Colonic mucosa (tissue), 4 donors: ENCODE measurements at regions not wholly inside any gene's neighbourhood (a gene's known extent, or its start where the extent isn't known, plus 50 kb on each side); places are given as distances from the start of the nearest gene placed in this dataset.

Experiments used
- DNase-seq: peaks from one replicate; pipeline ENCODE4 v3.0.0-alpha.2; 2020
- H3K27ac ChIP-seq: fragments of 200-600 bp; one replicate; pipeline ENCODE4 v1.8.0; 2021
- H3K27me3 ChIP-seq: fragments of 200-600 bp; one replicate; pipeline ENCODE4 v1.8.0; 2021
- H3K36me3 ChIP-seq: fragments of 200-600 bp; one replicate; pipeline ENCODE4 v1.8.0; 2021
- H3K4me1 ChIP-seq: fragments of 200-600 bp; one replicate; pipeline ENCODE4 v1.8.0; 2021; ENCODE audit warnings: mild to moderate bottlenecking
- H3K4me3 ChIP-seq: fragments of 200-600 bp; one replicate; pipeline ENCODE4 v1.8.0; 2021
- H3K9ac ChIP-seq, 2 donors: one replicate each; pipeline ENCODE4 v1.7.0; 2013; ENCODE audit warnings: control low read depth in 2 of 2, low read depth in 2 of 2, low read length in 2 of 2
- H3K9me3 ChIP-seq: fragments of 200-600 bp; one replicate; pipeline ENCODE4 v1.8.0; 2021
- CTCF ChIP-seq: fragments of 200-600 bp; IDR thresholded peaks from one replicate; pipeline ENCODE4 v1.8.0; 2022; ENCODE audit warnings: antibody characterized with exemption, mild to moderate bottlenecking
- intact Hi-C: fragments of 100-400 bp; cut with DNase I; formaldehyde crosslinking; loops from one replicate; pipeline ENCODE4 v1.14.1; 2022
- donor health status: healthy.
- donor health status: DM: no; HTN: no; CAD: no.
- donor health status: DM: no; HTN: no; CAD: no.

GRCh38 chr16:58913456-58913855, 179.3 kb upstream of the GOT2 start:
- no peak overlapping the region for H3K27ac ChIP-seq
- TF ChIP-seq CTCF = no peak
- no peaks in the 10 kb centered on the region for H3K4me1 ChIP-seq
- no peak overlapping the region for H3K9ac ChIP-seq
- H3K36me3 ChIP-seq = no peaks in the 10 kb centered on the region
- no peaks in the 10 kb centered on the region for H3K27me3 ChIP-seq
- H3K9me3 ChIP-seq = no peaks in the 10 kb centered on the region
- DNase-seq = no peak
- intact Hi-C loops = no loop called here
- no peak overlapping the region for H3K4me3 ChIP-seq

- H3K4me1 ChIP-seq = no peaks in the 10 kb centered on the region
- H3K27me3 ChIP-seq = no peaks in the 10 kb centered on the region
- no peak overlapping the region for H3K9ac ChIP-seq
- H3K36me3 ChIP-seq = no peaks in the 10 kb centered on the region
- intact Hi-C loops = no loop called here
- no peak for DNase-seq
- no peak for TF ChIP-seq CTCF
- H3K9me3 ChIP-seq = no peaks in the 10 kb centered on the region
- no peak overlapping the region for H3K4me3 ChIP-seq
- no peak overlapping the region for H3K27ac ChIP-seq
These were observed 178.5 kb upstream of the GOT2 start for GRCh38 chr16:58912571-58912970.

GRCh38 chr16:58906981-58907715, 173.0 kb upstream of the GOT2 start:
- no peak for DNase-seq
- Histone ChIP-seq H3K36me3 (no peaks in the 10 kb centered on the region), H3K27me3 (no peaks in the 10 kb centered on the region), H3K27ac (no peak overlapping the region), H3K9me3 (no peaks in the 10 kb centered on the region), H3K4me3 (no peak overlapping the region), H3K9ac (no peak overlapping the region), H3K4me1 (no peaks in the 10 kb centered on the region)
- intact Hi-C loops = no loop called here
- no peak for TF ChIP-seq CTCF

GRCh38 chr16:58904291-58904690, 170.2 kb upstream of the GOT2 start:
- intact Hi-C loops = no loop called here
- no peak overlapping the region for H3K27ac ChIP-seq
- H3K9ac ChIP-seq = no peak overlapping the region
- H3K4me1 ChIP-seq = no peaks in the 10 kb centered on the region
- H3K4me3 ChIP-seq = no peak overlapping the region
- no peaks in the 10 kb centered on the region for H3K27me3 ChIP-seq
- H3K36me3 ChIP-seq = no peaks in the 10 kb centered on the region
- TF ChIP-seq CTCF = no peak
- no peak for DNase-seq
- H3K9me3 ChIP-seq = no peaks in the 10 kb centered on the region

GRCh38 chr16:58889516-58889915, 155.4 kb upstream of the GOT2 start:
- no peak for DNase-seq
- Histone ChIP-seq H3K4me3 (no peak overlapping the region), H3K9ac (no peak overlapping the region), H3K4me1 (no peaks in the 10 kb centered on the region), H3K27me3 (no peaks in the 10 kb centered on the region), H3K36me3 (no peaks in the 10 kb centered on the region), H3K9me3 (no peaks in the 10 kb centered on the region), H3K27ac (no peak overlapping the region)
- TF ChIP-seq CTCF = no peak
- intact Hi-C loops = no loop called here
